GM11168 (cell line): ENCODE measurements at regions not wholly inside any gene's neighbourhood (a gene's known extent, or its start where the extent isn't known, plus 50 kb on each side); places are given as distances from the start of the nearest gene placed in this dataset.

Source experiments
- in situ Hi-C: fragments of 300-500 bp; cut with MboI; formaldehyde crosslinking; loops from one replicate; pipeline ENCODE4 v1.12.0; 2022; ENCODE audit warnings: low sequenced_read_pairs; ENCODE audit not compliant: unreplicated experiment

DNA sequence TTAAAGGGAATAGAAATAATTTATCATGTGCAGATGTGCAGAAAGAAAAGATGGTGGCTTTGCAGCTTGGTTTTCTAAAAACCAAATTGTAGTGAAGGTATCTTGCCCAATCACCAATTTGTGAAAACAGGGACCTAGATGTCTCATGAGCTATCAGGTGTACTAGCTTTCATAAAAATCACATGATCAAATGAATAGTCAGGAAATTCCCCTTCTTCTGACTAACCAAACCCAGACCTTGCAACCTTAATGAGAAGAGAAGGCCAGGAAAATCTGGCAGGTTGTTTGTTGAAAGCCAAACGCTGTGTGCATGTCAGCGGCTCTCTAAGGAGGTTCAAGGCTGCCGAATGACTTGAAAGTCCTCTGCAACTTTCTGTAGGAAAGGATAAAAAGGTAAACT lies 304.4 kb upstream of the NRP1 start:
- in situ Hi-C loops, result no loop called here

DNA sequence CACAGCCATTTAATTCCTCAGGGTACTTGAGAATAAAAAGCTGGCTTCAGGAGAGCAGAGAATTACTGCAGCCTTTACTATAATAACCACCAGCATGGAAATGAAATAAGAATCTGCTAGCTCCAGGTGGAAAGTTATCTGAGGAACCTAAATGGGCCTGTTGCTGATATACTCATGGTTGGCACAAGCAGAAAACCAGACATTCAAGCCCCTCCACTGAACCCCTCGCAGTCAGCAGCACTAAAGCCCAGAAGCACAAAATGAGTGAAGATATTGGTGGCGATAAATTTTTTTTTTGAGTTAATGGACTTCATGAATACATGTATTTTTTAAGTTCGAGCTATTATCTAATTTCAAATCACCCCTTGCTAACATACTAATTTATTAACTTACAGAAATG lies 303.9 kb upstream of the NRP1 start:
- in situ Hi-C loops, result no loop called here

DNA sequence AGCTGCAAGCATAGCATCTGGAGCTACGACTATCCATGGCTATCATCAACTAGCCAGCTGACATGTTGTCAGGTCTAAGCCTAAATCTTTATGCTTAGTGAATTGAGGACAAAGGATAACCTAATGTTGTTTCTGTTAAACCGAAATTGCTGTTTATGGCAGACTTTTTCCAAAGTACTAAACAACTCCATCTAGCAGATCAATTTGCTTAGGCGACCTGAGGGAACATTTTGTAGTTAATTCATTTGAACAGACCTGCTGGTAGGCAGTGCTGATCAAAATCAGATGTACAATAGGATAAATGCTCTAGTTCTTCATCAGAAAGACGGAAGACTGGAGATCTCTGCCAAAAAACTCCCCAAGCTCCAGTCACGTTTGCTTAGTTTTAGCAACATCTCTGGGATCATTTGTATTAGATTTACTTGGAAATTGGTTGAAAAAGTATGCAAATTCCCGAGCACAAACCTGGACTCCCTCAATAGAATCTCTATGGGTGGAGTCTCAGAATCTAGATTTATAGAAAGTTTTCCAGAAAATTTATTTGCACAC lies 301.6 kb upstream of the NRP1 start:
- in situ Hi-C loops, result no loop called here

DNA sequence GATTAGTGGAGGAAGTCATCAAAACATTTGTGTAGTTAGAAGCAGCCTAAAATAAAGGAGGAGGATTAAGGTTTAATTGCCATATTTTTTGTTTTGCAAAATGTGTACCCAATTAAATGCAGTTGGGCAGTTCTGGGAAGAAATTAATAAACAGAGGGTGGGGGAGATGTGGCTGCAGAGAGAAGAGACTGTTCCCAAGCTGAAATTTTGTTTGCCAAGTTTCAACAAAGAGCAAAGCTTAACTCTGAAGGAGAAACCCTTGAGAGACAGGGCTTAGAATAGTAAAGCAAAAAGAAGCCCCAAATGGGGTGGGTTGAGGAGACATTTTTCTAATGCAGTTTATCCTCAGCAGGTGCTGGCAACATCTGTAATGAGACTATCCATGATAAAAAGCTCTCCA lies 298.0 kb upstream of the NRP1 start:
- in situ Hi-C loops, result no loop called here

DNA sequence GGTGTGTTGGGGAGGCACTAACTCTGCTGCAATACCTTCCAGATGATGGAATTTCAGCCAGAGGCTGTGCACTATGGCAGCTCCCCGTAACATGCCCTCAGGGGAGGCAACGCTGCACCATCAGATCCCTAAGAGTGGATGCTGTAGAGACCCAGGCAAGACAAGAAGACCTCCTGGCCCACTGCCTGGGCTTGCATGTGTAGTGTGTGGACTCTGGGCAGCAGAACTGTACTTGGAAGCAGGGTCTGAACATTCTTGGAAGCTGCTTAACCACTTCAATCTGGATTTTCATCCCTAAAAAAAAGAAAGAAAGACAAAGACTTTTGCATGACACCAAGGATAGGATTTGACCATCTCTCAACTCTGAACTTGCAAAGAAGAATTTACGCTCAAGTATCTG lies 297.5 kb upstream of the NRP1 start:
- in situ Hi-C loops, result no loop called here

DNA sequence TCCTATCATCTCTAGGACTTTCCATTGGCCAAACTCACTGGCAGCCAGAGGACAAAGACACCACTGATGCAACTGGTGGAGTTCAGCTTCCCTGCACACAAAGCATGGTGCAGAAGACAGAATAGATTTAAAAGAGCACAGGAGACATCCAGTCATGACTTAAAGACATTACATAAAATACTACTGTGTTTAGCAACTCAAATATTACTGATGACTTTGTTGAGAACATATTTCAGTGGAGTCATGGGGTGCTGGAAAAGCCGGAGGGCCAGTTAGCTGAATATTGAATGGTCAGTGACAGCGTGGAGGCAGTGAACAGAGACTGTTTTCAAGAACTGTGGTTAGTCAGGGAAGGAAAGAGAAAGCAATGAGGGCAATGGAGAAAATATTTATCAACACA lies 296.3 kb upstream of the NRP1 start:
- in situ Hi-C loops, result no loop called here

DNA sequence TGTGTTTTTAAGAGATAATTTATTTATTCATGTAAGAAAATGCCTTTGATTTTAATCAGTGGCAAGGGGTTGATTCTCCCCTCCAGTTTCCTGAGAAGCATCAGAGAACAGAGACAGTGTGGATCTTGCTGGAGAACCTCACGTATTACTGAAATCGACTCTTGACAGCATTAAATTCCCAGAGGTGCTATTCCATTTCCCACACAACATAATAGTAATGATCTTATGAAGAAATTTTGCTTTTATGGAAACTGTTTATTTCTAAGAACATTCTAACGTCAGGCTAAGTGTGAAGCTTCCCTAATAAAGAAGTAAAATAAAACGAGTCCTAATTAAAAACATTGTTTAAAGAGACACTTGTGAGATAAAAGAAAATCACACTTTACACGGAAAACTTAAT lies 293.1 kb upstream of the NRP1 start:
- in situ Hi-C loops, result no loop called here

DNA sequence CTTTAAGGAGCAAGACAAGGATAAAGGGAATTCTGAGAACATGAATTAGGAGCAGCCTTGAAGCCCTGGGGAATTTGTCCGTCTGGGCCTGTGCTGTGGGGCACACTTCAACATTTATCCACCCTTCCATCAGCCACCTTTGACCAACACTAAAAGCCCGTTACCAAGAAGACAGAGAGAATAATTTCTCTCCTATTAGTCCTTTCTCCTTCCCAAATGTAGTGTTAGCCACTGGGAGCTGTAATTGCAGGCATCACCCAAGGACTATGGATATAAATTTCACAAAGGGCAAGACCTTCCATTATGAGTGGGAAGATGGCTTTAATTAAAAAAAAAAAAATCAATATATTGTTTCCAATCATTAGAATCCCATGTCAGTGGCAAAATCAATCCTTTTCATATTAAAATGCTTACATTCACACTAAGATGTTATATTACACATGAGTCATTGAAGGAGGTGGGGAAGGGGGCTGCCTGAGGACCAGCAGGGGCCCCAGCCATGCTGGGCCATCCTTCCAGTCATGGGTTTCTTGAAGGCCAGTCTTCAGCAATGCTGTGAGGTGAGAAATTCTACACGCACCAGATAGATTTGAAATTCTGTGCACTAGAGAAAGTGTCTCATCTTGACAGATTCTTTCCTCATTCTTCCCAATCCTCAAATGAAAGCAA lies 292.5 kb upstream of the NRP1 start:
- in situ Hi-C loops, result no loop called here

DNA sequence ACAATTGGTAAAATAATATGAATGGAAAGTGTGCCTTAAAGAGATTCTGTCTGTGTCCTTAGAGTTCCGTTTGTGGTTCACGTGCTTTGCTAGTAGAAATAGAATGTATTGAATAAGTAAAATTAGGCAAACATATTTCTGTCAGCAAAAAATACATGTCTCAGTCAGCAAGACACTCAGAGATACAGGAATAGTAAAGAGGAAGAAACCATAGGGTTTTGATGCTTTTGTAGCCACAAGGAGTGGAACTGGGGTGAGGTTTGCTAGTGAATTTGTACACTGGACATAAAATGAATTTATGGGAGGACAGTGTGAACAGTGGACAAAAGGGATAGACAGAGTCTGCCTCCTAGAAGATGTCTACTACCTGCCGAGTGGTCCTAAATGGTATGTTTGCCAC lies 289.2 kb upstream of the NRP1 start:
- in situ Hi-C loops, result no loop called here

DNA sequence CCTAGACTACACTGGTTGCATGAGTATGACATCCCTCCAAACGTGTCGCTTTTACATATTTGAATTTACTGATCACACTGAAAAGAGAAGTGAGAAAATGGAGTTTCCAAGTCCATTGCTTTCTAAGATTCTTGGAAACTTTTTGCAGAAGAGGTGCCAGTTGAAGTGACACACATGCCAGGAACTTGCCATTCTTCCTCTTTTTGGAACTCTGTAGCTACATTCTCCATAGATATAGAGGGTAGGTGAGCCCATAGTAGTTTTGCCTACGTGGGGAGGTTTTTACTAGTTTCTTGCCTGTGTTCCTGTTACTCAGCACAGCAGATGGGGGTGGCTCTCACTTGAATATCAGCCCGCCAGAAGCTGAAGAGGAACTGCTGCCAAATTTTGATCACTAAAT lies 286.6 kb upstream of the NRP1 start:
- in situ Hi-C loops, result no loop called here

DNA sequence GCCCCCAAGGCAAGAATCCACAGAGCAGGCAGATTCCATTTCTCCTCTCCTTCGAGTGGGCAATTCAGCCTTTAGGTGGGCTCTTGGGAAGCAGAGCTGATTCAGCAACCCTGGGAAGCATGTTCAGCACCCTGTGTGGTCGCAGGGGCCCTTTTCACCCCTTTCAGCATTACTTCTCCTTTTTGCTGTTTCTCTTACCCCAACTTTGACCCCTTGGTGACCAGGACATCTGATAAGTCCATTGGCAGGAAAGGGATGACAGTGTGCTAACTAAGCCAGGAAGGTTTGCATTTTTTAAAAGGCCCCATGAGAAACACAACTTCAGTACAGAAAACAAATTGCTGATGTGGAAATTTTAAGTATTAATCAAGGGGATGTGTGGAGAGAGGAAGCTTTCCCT lies 283.7 kb upstream of the NRP1 start:
- in situ Hi-C loops, result no loop called here

DNA sequence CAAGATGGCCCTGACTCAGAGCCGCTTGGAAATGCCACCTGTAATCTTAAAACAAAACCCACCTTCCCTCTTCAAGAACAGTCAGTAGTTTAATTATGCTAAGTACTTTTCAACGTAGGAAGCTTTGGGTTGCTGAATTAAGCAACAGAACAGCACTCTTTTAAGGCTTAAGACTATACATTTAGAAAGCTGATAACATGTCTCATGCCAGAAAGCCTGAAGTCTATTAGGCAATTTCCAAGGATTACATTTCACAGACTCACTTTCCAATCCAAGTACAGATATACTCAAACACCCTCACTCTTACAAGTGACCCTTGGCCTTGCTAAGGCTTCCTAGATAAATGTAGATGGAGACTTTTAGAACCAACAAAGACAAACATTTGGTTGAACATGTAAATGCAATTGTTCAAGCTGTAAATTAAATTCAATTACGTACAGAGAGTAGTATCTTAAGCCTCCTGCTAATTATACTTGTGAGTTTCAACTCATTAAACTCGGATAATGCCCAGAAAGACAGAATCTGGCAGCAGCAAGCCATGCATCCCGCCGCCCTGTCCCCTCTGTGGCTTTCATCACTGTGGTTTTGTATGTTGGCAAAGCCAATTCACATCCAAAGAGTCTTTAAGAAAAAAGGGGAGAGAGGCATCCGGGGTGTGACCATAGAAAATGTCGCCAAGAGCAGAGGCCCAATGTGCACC lies 283.1 kb upstream of the NRP1 start:
- in situ Hi-C loops, result no loop called here

DNA sequence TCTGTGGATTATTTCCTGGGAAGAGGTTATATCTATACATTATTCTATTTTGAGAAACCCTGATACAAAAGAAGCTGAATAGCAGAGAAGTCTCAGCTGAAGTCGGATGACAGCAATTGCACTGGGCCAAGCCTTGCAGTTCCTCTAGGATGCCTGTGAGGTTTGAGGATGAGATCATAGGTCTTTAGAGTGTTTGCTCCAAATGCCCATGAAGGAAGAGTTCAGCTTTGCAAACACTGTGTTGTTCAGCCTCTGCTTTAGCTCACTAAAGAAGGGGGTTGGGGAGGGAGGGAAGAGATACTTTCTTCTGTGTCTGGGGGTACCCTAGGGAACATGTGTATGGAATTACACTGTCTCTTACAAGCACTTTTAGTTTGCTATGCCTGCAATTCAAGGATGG lies 282.5 kb upstream of the NRP1 start:
- in situ Hi-C loops, result no loop called here

DNA sequence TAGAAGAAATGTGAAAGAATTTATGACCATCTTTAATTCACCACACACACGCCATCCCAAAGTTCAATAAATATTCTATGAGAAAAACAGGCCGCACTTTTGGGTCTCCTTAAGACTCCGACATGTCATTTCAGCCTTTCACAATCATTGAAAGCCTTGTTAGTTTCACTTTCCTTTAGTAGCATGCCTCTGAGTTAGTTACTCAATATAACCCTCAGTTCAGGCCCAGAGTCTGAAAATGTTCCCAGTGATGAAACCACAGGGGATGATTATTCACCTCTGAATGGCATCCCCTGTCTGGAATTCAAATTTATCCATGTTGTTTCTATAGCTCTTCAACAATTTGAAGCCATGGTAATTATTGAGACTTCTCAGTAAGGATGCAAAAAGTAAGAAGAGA lies 278.1 kb upstream of the NRP1 start:
- in situ Hi-C loops, result no loop called here

DNA sequence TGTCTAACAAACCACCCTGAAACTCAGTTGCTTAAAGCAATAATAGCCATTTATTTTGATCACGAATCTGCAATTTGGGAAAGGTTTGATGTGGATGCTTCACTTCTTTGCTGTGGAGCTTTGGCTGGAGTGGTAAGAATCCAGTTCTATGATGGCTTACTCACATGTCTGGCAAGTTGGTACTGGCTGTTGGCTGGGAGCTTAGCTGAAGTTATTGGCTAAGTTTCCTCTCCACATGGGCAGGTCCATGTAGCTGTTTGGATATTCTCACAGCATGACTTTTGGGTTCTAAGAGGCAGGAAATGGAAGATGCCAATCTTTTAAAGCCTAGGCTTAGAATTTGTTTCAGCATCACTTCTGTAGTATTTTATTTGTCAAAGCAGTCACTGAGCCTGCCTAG lies 277.6 kb upstream of the NRP1 start:
- in situ Hi-C loops, result no loop called here

DNA sequence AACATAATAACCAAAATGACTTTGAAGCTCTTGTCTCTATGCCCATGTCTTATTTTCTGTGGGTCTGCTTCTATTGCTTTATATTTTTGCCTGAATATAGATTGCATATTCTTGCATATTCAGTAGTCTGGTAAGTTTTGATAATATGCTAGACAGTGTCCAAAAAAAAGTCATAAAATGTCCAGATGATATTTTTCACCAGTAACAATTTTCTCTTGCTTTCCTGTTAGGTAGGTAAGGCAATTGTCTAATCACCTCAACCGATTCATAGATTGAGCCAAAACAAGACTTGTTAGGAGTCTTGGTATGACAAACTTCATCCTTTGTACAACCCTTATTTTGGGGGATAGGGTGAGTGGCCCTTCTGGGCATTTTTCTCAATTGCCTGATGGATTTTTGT lies 277.0 kb upstream of the NRP1 start:
- in situ Hi-C loops, result no loop called here

DNA sequence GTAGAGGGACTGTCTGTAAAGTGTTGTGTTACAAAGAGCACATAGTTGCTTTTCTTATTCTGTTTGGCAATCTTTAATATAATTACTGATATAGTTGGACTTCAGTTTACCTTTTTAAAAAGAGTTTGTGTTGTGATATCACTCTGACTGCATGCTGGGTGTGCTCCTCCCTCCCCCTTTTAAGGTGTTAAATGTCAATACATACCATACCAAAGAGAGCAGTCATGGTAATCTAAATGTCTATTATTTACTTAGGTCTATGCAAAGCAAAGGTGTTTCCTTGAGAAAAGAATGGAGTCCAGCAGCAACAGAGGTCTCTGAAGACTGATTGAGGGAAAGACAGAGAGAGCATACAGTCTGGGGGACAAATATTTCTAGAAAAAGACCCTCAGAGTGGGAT lies 275.1 kb upstream of the NRP1 start:
- in situ Hi-C loops, result no loop called here

DNA sequence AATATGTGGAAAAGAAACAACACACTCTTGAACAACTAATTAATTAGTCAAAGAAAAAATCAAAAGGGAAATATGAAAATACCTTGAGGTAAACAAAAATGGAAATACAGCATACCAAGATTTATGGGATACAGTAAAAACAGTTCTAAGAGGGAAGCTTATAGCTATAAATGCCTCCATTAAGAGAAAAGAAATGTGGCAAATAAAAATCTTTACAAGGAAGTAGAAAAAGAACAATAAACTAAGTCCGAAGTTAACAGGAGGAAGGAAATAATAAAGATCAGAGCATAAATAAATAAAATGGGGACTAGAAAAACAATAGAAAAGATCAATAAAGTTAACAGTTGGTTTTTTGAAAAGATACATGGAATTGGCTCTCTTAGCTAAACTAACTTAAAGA lies 267.8 kb upstream of the NRP1 start:
- in situ Hi-C loops, result no loop called here

DNA sequence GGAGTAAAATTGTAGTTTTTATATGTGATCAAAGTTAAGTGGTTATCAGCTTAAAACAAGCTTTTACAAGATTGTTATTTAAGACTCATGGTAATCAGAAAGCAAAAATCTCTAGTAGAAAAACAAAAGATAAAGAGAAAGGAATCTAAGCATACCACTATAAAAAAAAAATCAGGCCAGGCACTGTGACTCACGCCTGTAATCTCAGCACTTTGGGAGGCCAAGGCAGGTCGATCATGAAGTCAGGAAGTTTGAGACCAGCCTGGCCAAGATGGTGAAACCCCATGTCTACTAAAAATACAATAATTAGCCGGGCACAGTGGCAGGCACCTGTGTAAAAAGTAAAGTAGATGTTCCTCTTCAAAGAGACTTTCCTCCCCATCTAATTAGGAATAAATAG lies 265.9 kb upstream of the NRP1 start:
- in situ Hi-C loops, result no loop called here

DNA sequence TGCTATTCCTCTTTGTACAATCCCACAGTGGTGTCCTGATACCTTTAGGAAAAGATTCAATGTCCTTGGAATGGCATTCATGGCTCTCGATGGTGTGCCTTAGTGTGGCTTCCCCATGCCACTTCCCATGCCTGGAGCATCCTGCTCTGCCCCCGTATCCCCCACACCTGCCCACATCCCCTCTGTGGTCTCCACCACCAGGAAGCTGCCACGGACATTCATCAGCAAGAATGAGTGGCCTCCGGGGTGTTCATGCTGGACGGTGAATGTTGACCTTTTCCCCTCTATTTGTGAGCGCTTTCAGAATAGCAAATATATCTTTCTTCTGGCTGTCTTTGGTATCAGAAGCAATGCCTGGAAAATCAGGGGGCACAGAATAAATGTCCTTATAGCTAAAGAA lies 262.0 kb upstream of the NRP1 start:
- in situ Hi-C loops, result no loop called here

DNA sequence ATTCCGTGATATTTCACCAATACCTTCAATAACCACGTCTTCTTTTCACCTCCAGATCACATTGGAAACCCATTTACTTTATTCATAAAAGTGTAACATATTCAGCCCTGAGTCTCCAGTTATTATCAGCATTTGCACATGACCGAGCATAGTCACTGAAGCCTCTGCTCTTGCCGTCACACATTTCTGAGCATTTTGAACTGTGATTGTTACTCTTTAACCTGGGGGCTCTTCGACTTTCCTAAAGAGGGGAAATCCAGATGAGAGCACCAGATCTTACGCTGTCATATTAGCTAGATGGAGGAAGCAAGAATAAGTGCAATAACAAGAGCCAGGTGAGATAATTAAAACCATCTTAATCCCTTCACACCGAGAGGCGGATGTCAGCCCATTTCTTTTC lies 260.0 kb upstream of the NRP1 start:
- in situ Hi-C loops, result no loop called here

DNA sequence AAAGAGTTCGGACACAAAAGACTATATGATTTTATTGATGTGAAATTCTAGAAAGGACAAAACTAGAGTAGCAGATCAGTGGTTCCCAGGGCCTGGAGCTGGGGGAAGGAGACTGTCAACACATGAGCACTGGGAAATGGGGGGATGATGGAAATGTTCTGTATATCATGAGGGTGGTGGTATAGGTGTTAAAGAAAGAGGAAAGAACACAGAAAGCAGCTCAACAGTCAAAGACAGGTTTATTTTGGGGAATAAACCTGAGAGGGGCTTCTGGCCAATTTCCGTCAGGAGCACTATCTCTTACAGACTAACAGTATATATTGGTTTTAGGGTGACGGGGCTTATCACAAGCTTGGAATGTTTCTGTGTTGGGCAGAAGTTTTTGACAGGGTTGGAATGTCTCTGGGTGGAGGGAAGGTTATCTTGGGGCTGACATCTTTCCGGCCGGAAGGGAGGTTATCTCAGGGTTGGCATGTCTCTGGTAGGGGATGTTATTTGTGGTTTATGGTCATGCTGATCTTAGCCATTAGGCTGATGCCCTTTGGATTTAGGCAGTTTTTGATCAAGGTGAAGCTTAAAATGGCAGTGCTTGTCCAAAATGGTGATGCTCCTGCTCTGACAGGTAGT lies 254.6 kb upstream of the NRP1 start:
- in situ Hi-C loops, result no loop called here
